ENCODE measurements at regions not wholly inside any gene's neighbourhood (a gene's known extent, or its start where the extent isn't known, plus 50 kb on each side); places are given as distances from the start of the nearest gene placed in this dataset.

- TF ChIP-seq Cebpa-rat (IDR thresholded peaks at IDR 0.05), result no peak
Measured at GRCh38 chr12:105942281-105942680, 196.5 kb downstream of the NUAK1 start.

GRCh38 chr12:105943525-105943924, 195.2 kb downstream of the NUAK1 start:
- no peaks in the 10 kb centered on the region for H3K4me1 ChIP-seq
- H3K27me3 ChIP-seq, result no peaks in the 10 kb centered on the region
- no peaks in the 10 kb centered on the region for H4K20me1 ChIP-seq
- no peak overlapping the region for H3K4me2 ChIP-seq
- no peaks in the 10 kb centered on the region for H3K36me3 ChIP-seq
- TF ChIP-seq Cebpa-rat (IDR thresholded peaks at IDR 0.05), result no peak
- no peak overlapping the region for H3K9ac ChIP-seq
- no peak overlapping the region for H3K4me3 ChIP-seq
- peaks cover 0 to 8% (median 5%) of the 10 kb centered on the region in 11 experiments; a peak in 7 of 22 replicates for H3K9me3 ChIP-seq (replicated peaks in 1 of 11)
- H3K27ac ChIP-seq, result no peak overlapping the region

More at GRCh38 chr12:105942281-105942680, 196.5 kb downstream of the NUAK1 start:
- Histone ChIP-seq H3K27me3 (no peaks in the 10 kb centered on the region), H3K4me1 (0 out of 20 replicates have a peak, but pooled peaks cover 0 to 6% (median 0%) of the 10 kb centered on the region in 10 experiments), H3K9ac (no peak overlapping the region), H3K36me3 (no peaks in the 10 kb centered on the region), H3K9me3 (replicated peaks in 1 of 11) (peaks cover 0 to 8% (median 5%) of the 10 kb centered on the region in 11 experiments; a peak in 7 of 22 replicates), H3K4me3 (no peak overlapping the region), H4K20me1 (no peaks in the 10 kb centered on the region), H3K4me2 (no peak overlapping the region), H3K27ac (no peak overlapping the region)

- H3K36me3 ChIP-seq, result no peaks in the 10 kb centered on the region
- H3K9ac ChIP-seq, result no peak overlapping the region
- H3K27me3 ChIP-seq, result no peaks in the 10 kb centered on the region
- TF ChIP-seq Cebpa-rat (IDR thresholded peaks at IDR 0.05), result no peak
- no peak overlapping the region for H3K27ac ChIP-seq
- no peaks in the 10 kb centered on the region for H3K4me1 ChIP-seq
- no peak overlapping the region for H3K4me3 ChIP-seq
- H4K20me1 ChIP-seq, result no peaks in the 10 kb centered on the region
- peaks cover 0 to 8% (median 5%) of the 10 kb centered on the region in 11 experiments; a peak in 8 of 22 replicates for H3K9me3 ChIP-seq (replicated peaks in 1 of 11)
- no peak overlapping the region for H3K4me2 ChIP-seq
Measured at GRCh38 chr12:105944628-105945027, 194.1 kb downstream of the NUAK1 start.

- H3K4me3 ChIP-seq, result no peak overlapping the region
- TF ChIP-seq Cebpa-rat (IDR thresholded peaks at IDR 0.05), result no peak
- H3K36me3 ChIP-seq, result no peaks in the 10 kb centered on the region
- no peaks in the 10 kb centered on the region for H3K27me3 ChIP-seq
- H3K9ac ChIP-seq, result no peak overlapping the region
- H4K20me1 ChIP-seq, result no peaks in the 10 kb centered on the region
- H3K27ac ChIP-seq, result no peak overlapping the region
- H3K4me1 ChIP-seq, result no peaks in the 10 kb centered on the region
- peaks cover 0 to 8% (median 5%) of the 10 kb centered on the region in 11 experiments; a peak in 8 of 22 replicates for H3K9me3 ChIP-seq (replicated peaks in 1 of 11)
- H3K4me2 ChIP-seq, result no peak overlapping the region
Measured at GRCh38 chr12:105945880-105946279, 192.9 kb downstream of the NUAK1 start.

GRCh38 chr12:105946493-105946901, 192.3 kb downstream of the NUAK1 start:
- Histone ChIP-seq H4K20me1 (no peaks in the 10 kb centered on the region), H3K4me2 (no peak overlapping the region), H3K4me3 (no peak overlapping the region), H3K27ac (no peak overlapping the region), H3K9ac (no peak overlapping the region), H3K27me3 (no peaks in the 10 kb centered on the region), H3K4me1 (no peaks in the 10 kb centered on the region), H3K36me3 (no peaks in the 10 kb centered on the region), H3K9me3 (replicated peaks in 1 of 11) (peaks cover 0 to 8% (median 5%) of the 10 kb centered on the region in 11 experiments; a peak in 8 of 22 replicates)
- TF ChIP-seq Cebpa-rat (IDR thresholded peaks at IDR 0.05), result no peak

- H3K9me3 ChIP-seq (replicated peaks in 1 of 11), result peaks cover 0 to 8% (median 5%) of the 10 kb centered on the region in 11 experiments; a peak in 8 of 22 replicates
- no peaks in the 10 kb centered on the region for H4K20me1 ChIP-seq
- no peak overlapping the region for H3K4me3 ChIP-seq
- TF ChIP-seq Cebpa-rat (IDR thresholded peaks at IDR 0.05), result no peak
- no peak overlapping the region for H3K4me2 ChIP-seq
- H3K27ac ChIP-seq, result no peak overlapping the region
- no peak overlapping the region for H3K9ac ChIP-seq
- no peaks in the 10 kb centered on the region for H3K27me3 ChIP-seq
- H3K36me3 ChIP-seq, result no peaks in the 10 kb centered on the region
- no peaks in the 10 kb centered on the region for H3K4me1 ChIP-seq
Measured at GRCh38 chr12:105947906-105948305, 190.8 kb downstream of the NUAK1 start.

- Histone ChIP-seq H3K4me1 (no peaks in the 10 kb centered on the region), H4K20me1 (no peaks in the 10 kb centered on the region), H3K9ac (no peak overlapping the region), H3K9me3 (replicated peaks in 1 of 11) (peaks cover 0 to 6% (median 4%) of the 10 kb centered on the region in 11 experiments; a peak in 8 of 22 replicates), H3K4me3 (no peak overlapping the region), H3K27ac (no peak overlapping the region), H3K36me3 (no peaks in the 10 kb centered on the region), H3K4me2 (no peak overlapping the region), H3K27me3 (no peaks in the 10 kb centered on the region)
- TF ChIP-seq Cebpa-rat (IDR thresholded peaks at IDR 0.05), result no peak
Measured at GRCh38 chr12:105948331-105948730, 190.4 kb downstream of the NUAK1 start.

- TF ChIP-seq Cebpa-rat (IDR thresholded peaks at IDR 0.05), result no peak
- Histone ChIP-seq H3K27ac (no peak overlapping the region), H3K4me2 (no peak overlapping the region), H3K27me3 (no peaks in the 10 kb centered on the region), H3K4me1 (no peaks in the 10 kb centered on the region), H3K9ac (no peak overlapping the region), H3K4me3 (no peak overlapping the region), H3K9me3 (replicated peaks in 1 of 11) (peaks cover 0 to 5% (median 0%) of the 10 kb centered on the region in 11 experiments; a peak in 1 of 22 replicates), H3K36me3 (no peaks in the 10 kb centered on the region), H4K20me1 (no peaks in the 10 kb centered on the region)
Measured at GRCh38 chr12:105949391-105949790, 189.4 kb downstream of the NUAK1 start.

GRCh38 chr12:105951732-105952131, 187.0 kb downstream of the NUAK1 start:
- Histone ChIP-seq H3K9ac (no peak overlapping the region), H3K27me3 (no peaks in the 10 kb centered on the region), H4K20me1 (no peaks in the 10 kb centered on the region), H3K4me3 (no peak overlapping the region), H3K9me3 (replicated peaks in 1 of 11) (peaks cover 0 to 5% (median 0%) of the 10 kb centered on the region in 11 experiments; a peak in 1 of 22 replicates), H3K36me3 (no peaks in the 10 kb centered on the region), H3K4me2 (no peak overlapping the region), H3K4me1 (no peaks in the 10 kb centered on the region), H3K27ac (no peak overlapping the region)
- TF ChIP-seq Cebpa-rat (IDR thresholded peaks at IDR 0.05), result no peak

Data from BLaER1 treated with 17β-estradiol and CSF1 and Interleukin-3, amounts not matched to agents 10 nM and 100 nM (cell line).